Keratinocyte (primary cell): ENCODE measurements at regions not wholly inside any gene's neighbourhood (a gene's known extent, or its start where the extent isn't known, plus 50 kb on each side); places are given as distances from the start of the nearest gene placed in this dataset.

Experiments used
- CTCF ChIP-seq, 3 experiments: IDR thresholded peaks in 1 of 3; conservative IDR thresholded peaks in 1 of 3; optimal IDR thresholded peaks in 1 of 3; 2 replicates in 2 of 3; 3 replicates in 1 of 3; pipeline versions ENCODE3 to v1.5.1; 2011; ENCODE audit warnings: low read length in 3 of 3, mild to moderate bottlenecking in 3 of 3, moderate library complexity in 2 of 3, control low read depth in 1 of 3, inconsistent platforms in 1 of 3; ENCODE audit not compliant: insufficient read depth in 2 of 3; ENCODE audit errors: extremely low read depth in 1 of 3
- EZH2 ChIP-seq: IDR thresholded peaks from one replicate; pipeline ENCODE4 v1.6.1; 2012; ENCODE audit warnings: inconsistent platforms, mild to moderate bottlenecking, low read length, moderate library complexity

DNA sequence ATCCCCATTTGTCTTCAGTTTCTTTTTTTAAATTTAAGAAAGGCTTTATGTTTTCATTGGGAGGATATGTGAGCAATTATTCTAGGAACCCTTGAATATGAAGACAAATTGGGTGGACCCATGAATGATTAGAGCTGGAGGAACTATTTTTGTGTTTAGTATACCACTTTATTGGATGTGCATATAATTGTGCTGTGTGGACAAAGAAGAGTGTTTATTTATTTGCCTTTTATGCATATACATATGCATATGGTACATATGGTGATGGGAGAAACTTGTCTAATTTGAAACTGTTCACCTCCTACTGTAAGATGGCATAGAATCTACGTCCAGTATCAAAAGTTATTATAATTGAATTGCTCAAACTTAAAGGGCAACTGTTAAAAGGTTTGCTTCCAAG lies 94.8 kb upstream of the CENPW start:
- TF ChIP-seq CTCF (optimal IDR thresholded peaks at IDR 0.05 in 1 of 3, IDR thresholded peaks at IDR 0.05 in 1 of 3, conservative IDR thresholded peaks at IDR 0.05 in 1 of 3; ENCODE audit: extremely low read depth in 1 of 3, insufficient read depth in 2 of 3, low read length in 3 of 3) = no peak
- TF ChIP-seq EZH2 = no peak
